GM12872 (cell line): ENCODE measurements at regions not wholly inside any gene's neighbourhood (a gene's known extent, or its start where the extent isn't known, plus 50 kb on each side); places are given as distances from the start of the nearest gene placed in this dataset.

Source experiments
- CTCF ChIP-seq: IDR thresholded peaks from 3 replicates; pipeline ENCODE4 v1.5.1; 2011; ENCODE audit warnings: low read depth, mild to moderate bottlenecking, low read length, moderate library complexity; ENCODE audit not compliant: insufficient read depth

- no peak for TF ChIP-seq CTCF
Measured at GRCh38 chr11:127461241-127462064, 460.9 kb upstream of the KIRREL3 start.

- no peak for TF ChIP-seq CTCF
Measured at GRCh38 chr11:127458561-127458960, 458.0 kb upstream of the KIRREL3 start.

GRCh38 chr11:127454856-127455255 is 454.3 kb upstream of the KIRREL3 start:
- no peak for TF ChIP-seq CTCF

GRCh38 chr11:127452533-127452932 is 452.0 kb upstream of the KIRREL3 start:
- TF ChIP-seq CTCF = no peak

- TF ChIP-seq CTCF = no peak
Measured at GRCh38 chr11:127451861-127452260, 451.3 kb upstream of the KIRREL3 start.

- TF ChIP-seq CTCF = no peak
Measured at GRCh38 chr11:127448101-127448500, 447.5 kb upstream of the KIRREL3 start.

- TF ChIP-seq CTCF = no peak
Measured at GRCh38 chr11:127445476-127445875, 444.9 kb upstream of the KIRREL3 start.
